Breast epithelium (tissue), 3 donors: ENCODE measurements at regions not wholly inside any gene's neighbourhood (a gene's known extent, or its start where the extent isn't known, plus 50 kb on each side); places are given as distances from the start of the nearest gene placed in this dataset.

Source experiments
- POLR2A ChIP-seq: fragments of 450-650 bp; IDR thresholded peaks from one replicate; pipeline ENCODE4 v1.6.1; 2016; ENCODE audit warnings: antibody characterized with exemption, mild to moderate bottlenecking, moderate library complexity
- TF ChIP-seq, protein P1 (sequence below), 3 donors: fragments of 450-650 bp; IDR thresholded peaks; one replicate each; pipeline ENCODE4 v1.5.1; 2016 to 2017; ENCODE audit warnings: antibody characterized with exemption in 3 of 3, mild to moderate bottlenecking in 3 of 3, moderate library complexity in 3 of 3

DNA sequence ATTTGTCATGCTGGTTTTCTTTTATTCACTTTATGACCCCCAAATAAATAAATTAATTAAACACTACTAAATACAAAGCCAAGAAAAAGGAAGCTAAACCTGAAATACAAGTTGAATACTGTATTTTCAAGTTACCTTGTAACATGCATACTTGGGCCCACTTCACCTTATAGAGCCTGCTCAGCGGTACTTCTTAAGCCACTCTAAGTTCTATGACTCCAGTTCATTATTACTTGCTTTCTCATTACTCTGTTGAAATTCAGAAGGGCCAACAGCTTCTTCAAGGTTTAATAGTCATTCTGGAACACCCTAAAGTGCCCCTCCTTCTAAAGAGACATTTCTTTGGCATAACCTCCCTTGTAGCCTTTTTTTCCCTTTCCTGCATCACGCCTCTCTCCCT is 844.5 kb downstream of the RPA4 start:
- TF ChIP-seq POLR2A: no peak
- TF ChIP-seq, protein P1, sequence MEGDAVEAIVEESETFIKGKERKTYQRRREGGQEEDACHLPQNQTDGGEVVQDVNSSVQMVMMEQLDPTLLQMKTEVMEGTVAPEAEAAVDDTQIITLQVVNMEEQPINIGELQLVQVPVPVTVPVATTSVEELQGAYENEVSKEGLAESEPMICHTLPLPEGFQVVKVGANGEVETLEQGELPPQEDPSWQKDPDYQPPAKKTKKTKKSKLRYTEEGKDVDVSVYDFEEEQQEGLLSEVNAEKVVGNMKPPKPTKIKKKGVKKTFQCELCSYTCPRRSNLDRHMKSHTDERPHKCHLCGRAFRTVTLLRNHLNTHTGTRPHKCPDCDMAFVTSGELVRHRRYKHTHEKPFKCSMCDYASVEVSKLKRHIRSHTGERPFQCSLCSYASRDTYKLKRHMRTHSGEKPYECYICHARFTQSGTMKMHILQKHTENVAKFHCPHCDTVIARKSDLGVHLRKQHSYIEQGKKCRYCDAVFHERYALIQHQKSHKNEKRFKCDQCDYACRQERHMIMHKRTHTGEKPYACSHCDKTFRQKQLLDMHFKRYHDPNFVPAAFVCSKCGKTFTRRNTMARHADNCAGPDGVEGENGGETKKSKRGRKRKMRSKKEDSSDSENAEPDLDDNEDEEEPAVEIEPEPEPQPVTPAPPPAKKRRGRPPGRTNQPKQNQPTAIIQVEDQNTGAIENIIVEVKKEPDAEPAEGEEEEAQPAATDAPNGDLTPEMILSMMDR (IDR thresholded peaks at IDR 0.05): no peak
